ENCODE measurements at regions not wholly inside any gene's neighbourhood (a gene's known extent, or its start where the extent isn't known, plus 50 kb on each side); places are given as distances from the start of the nearest gene placed in this dataset.

- TF ChIP-seq MAX (IDR thresholded peaks at IDR 0.05; ENCODE audit: low read depth, low read length) (no peak), CTCF (IDR thresholded peaks at IDR 0.05; ENCODE audit: low read depth, low read length) (no peak), POLR2A (IDR thresholded peaks at IDR 0.05; ENCODE audit: extremely low read depth, insufficient read length) (no peak), MYC (IDR thresholded peaks at IDR 0.05; ENCODE audit: low read depth, low read length) (no peak)
- DNase-seq (ENCODE audit: low read depth), result no peak
- no peak overlapping the region for H3K4me3 ChIP-seq (ENCODE audit: low read depth, low read length)
Measured at GRCh38 chr6:148213366-148213765, 129.3 kb upstream of the SASH1 start.

- no peak for DNase-seq (ENCODE audit: low read depth)
- no peak overlapping the region for H3K4me3 ChIP-seq (ENCODE audit: low read depth, low read length)
Measured at GRCh38 chr6:148214667-148215066, 128.0 kb upstream of the SASH1 start.

GRCh38 chr6:148217051-148217450, 125.6 kb upstream of the SASH1 start:
- TF ChIP-seq MAX (IDR thresholded peaks at IDR 0.05; ENCODE audit: low read depth, low read length), result no peak
- TF ChIP-seq MYC (IDR thresholded peaks at IDR 0.05; ENCODE audit: low read depth, low read length), result no peak
- TF ChIP-seq POLR2A (IDR thresholded peaks at IDR 0.05; ENCODE audit: extremely low read depth, insufficient read length), result no peak
- TF ChIP-seq CTCF (IDR thresholded peaks at IDR 0.05; ENCODE audit: low read depth, low read length), result no peak
- no peak overlapping the region for H3K4me3 ChIP-seq (ENCODE audit: low read depth, low read length)
- no peak for DNase-seq (ENCODE audit: low read depth)

More at GRCh38 chr6:148214667-148215066, 128.0 kb upstream of the SASH1 start:
- TF ChIP-seq CTCF (IDR thresholded peaks at IDR 0.05; ENCODE audit: low read depth, low read length), result no peak
- no peak for TF ChIP-seq MYC (IDR thresholded peaks at IDR 0.05; ENCODE audit: low read depth, low read length)
- TF ChIP-seq MAX (IDR thresholded peaks at IDR 0.05; ENCODE audit: low read depth, low read length), result no peak
- TF ChIP-seq POLR2A (IDR thresholded peaks at IDR 0.05; ENCODE audit: extremely low read depth, insufficient read length), result no peak

DNA sequence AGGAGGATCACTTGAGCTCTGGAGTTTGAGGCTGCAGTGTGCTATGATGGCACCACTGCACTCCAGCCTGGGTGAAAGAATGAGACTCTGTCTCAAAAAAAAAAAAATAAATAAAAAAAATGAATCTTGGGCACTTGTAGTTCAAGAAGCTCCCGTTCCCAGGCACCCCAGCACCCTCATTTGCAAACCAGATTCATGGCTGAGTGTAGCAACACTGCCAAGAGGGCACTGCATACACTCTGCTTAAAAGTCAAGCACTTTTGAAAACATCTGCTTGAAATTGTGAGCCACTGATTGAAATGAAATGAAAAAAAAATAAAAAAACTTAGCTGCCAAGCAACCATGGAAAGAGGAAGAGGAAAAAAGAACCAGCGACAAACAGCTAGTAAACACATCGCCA, 124.7 kb upstream of the SASH1 start:
- TF ChIP-seq POLR2A (IDR thresholded peaks at IDR 0.05; ENCODE audit: extremely low read depth, insufficient read length), result no peak
- no peak for TF ChIP-seq MYC (IDR thresholded peaks at IDR 0.05; ENCODE audit: low read depth, low read length)
- H3K4me3 ChIP-seq (ENCODE audit: low read depth, low read length), result no peak overlapping the region
- no peak for DNase-seq (ENCODE audit: low read depth)

GRCh38 chr6:148218542-148219258, 123.9 kb upstream of the SASH1 start:
- DNase-seq (ENCODE audit: low read depth), result no peak
- H3K4me3 ChIP-seq (ENCODE audit: low read depth, low read length), result no peak overlapping the region
- TF ChIP-seq MYC (IDR thresholded peaks at IDR 0.05; ENCODE audit: low read depth, low read length), result no peak
- TF ChIP-seq CTCF (IDR thresholded peaks at IDR 0.05; ENCODE audit: low read depth, low read length), result no peak
- no peak for TF ChIP-seq POLR2A (IDR thresholded peaks at IDR 0.05; ENCODE audit: extremely low read depth, insufficient read length)
- TF ChIP-seq MAX (IDR thresholded peaks at IDR 0.05; ENCODE audit: low read depth, low read length), result no peak

- TF ChIP-seq CTCF (IDR thresholded peaks at IDR 0.05; ENCODE audit: low read depth, low read length) (no peak), POLR2A (IDR thresholded peaks at IDR 0.05; ENCODE audit: extremely low read depth, insufficient read length) (no peak), MAX (IDR thresholded peaks at IDR 0.05; ENCODE audit: low read depth, low read length) (no peak), MYC (IDR thresholded peaks at IDR 0.05; ENCODE audit: low read depth, low read length) (no peak)
Measured at GRCh38 chr6:148221196-148221979, 121.2 kb upstream of the SASH1 start.

More at GRCh38 chr6:148221196-148221979, 121.2 kb upstream of the SASH1 start:
- DNase-seq (ENCODE audit: low read depth), result no peak
- no peak overlapping the region for H3K4me3 ChIP-seq (ENCODE audit: low read depth, low read length)
